ENCODE measurements at regions not wholly inside any gene's neighbourhood (a gene's known extent, or its start where the extent isn't known, plus 50 kb on each side); places are given as distances from the start of the nearest gene placed in this dataset.

- Histone ChIP-seq H3K36me3 (ENCODE audit: control insufficient read depth, insufficient read depth, low read length) (no peaks in the 10 kb centered on the region), H3K9ac (ENCODE audit: low read depth, low read length) (no peak overlapping the region), H2BK20ac (ENCODE audit: low read depth, low read length) (no peak overlapping the region), H2BK15ac (ENCODE audit: low read depth, low read length) (no peak overlapping the region), H2AFZ (replicated peaks; ENCODE audit: low read length, poor library complexity) (no peak overlapping the region), H3K56ac (ENCODE audit: extremely low read depth, insufficient read depth, low read length) (no peak overlapping the region), H3K18ac (ENCODE audit: low read depth, low read length) (no peak overlapping the region), H3K4me1 (ENCODE audit: control insufficient read depth, insufficient read depth, low read length) (no peaks in the 10 kb centered on the region), H2AK9ac (replicated peaks; ENCODE audit: low read depth, low read length, poor library complexity) (no peak overlapping the region), H3K14ac (replicated peaks; ENCODE audit: low read depth, low read length) (no peak overlapping the region), H3K27ac (ENCODE audit: insufficient read depth, low read length) (no peak overlapping the region), H4K5ac (ENCODE audit: low read depth, low read length) (no peak overlapping the region), H3K4me3 (ENCODE audit: insufficient read depth, low read depth, low read length) (no peak overlapping the region), H3K23ac (ENCODE audit: low read depth, low read length) (no peak overlapping the region), H3K4ac (ENCODE audit: low read depth, low read length) (no peak overlapping the region), H4K8ac (ENCODE audit: low read depth in 2 of 2, low read length in 2 of 2) (no peak overlapping the region), H3K9me1 (ENCODE audit: insufficient read depth, low read length) (no peaks in the 10 kb centered on the region), H2BK5ac (ENCODE audit: low read depth, low read length, poor library complexity, severe bottlenecking) (no peak overlapping the region), H2BK120ac (ENCODE audit: low read depth, low read length) (no peak overlapping the region), H3K27me3 (ENCODE audit: control insufficient read depth, insufficient read depth, low read length) (no peaks in the 10 kb centered on the region), H3K9me3 (ENCODE audit: control insufficient read depth, insufficient read depth, low read length) (peaks cover 5% of the 10 kb centered on the region; the same call in 1 of the 2 replicates), H4K91ac (ENCODE audit: insufficient read depth, low read depth, low read length) (no peak overlapping the region), H3K4me2 (ENCODE audit: low read depth, low read length) (no peak overlapping the region), H2AK5ac (ENCODE audit: low read depth, low read length) (no peak overlapping the region), H3K79me1 (ENCODE audit: low read depth in 1 of 2, low read length in 2 of 2) (no peaks in the 10 kb centered on the region), H4K20me1 (ENCODE audit: insufficient read depth, low read length) (no peaks in the 10 kb centered on the region)
- BruUV-seq (replicated peaks), result no TSS peak
- in situ Hi-C loops (cut with MboI; ENCODE audit: low sequenced_read_pairs), result no loop called here
- ATAC-seq (ENCODE audit: low read depth) (no peak), DNase-seq (no peak)
- ChIA-PET POLR2A (ENCODE audit: unreplicated experiment) (no interaction called here), CTCF (no interaction called here)
- dilution Hi-C loops (cut with HindIII; ENCODE audit: low sequenced_read_pairs, unreplicated experiment), result no loop called here
- no CpG with 5 or more reads among the region's 1 CpG for WGBS, 2 experiments (ENCODE audit: extremely low coverage in 2 of 2, insufficient read length in 1 of 2)
- no peak for TF ChIP-seq MAZ (IDR thresholded peaks at IDR 0.05; ENCODE audit: borderline replicate concordance, low read depth, low read length)
- no peak for TF ChIP-seq CHD1 (IDR thresholded peaks at IDR 0.05; ENCODE audit: low read depth, low read length)
- no peak for TF ChIP-seq NFE2L2 (IDR thresholded peaks at IDR 0.05; ENCODE audit: low read depth, low read length)
- TF ChIP-seq RCOR1 (IDR thresholded peaks at IDR 0.05; ENCODE audit: insufficient replicate concordance, low read length), result no peak
- no peak for TF ChIP-seq RFX5 (IDR thresholded peaks at IDR 0.05; ENCODE audit: low read depth, low read length)
- no peak for TF ChIP-seq MAFK (IDR thresholded peaks at IDR 0.05; ENCODE audit: low read depth, low read length)
- TF ChIP-seq CTCF (conservative IDR thresholded peaks at IDR 0.05; ENCODE audit: low read depth, low read length), result no peak
- no peak for TF ChIP-seq RAD21 (IDR thresholded peaks at IDR 0.05; ENCODE audit: low read length)
- TF ChIP-seq FOS (IDR thresholded peaks at IDR 0.05; ENCODE audit: low read depth, low read length), result no peak
- no peak for TF ChIP-seq USF2 (IDR thresholded peaks at IDR 0.05; ENCODE audit: low read depth, low read length)
- TF ChIP-seq POLR2A (IDR thresholded peaks at IDR 0.05; ENCODE audit: low read depth, low read length), result no peak
- TF ChIP-seq CEBPB (IDR thresholded peaks at IDR 0.05; ENCODE audit: low read depth, low read length), result no peak
- no peak for TF ChIP-seq BHLHE40 (IDR thresholded peaks at IDR 0.05; ENCODE audit: low read depth, low read length)
- TF ChIP-seq ELK1 (IDR thresholded peaks at IDR 0.05; ENCODE audit: borderline replicate concordance, low read depth, low read length), result no peak
- no peak for TF ChIP-seq MXI1 (IDR thresholded peaks at IDR 0.05; ENCODE audit: borderline replicate concordance, low read depth, low read length)
- intact Hi-C loops (cut with micrococcal nuclease), result no loop called here
These were observed 132.0 kb upstream of the NRSN1 start for GRCh38 chr6:23994013-23994412.
